SK-N-SH (cell line): ENCODE measurements at regions not wholly inside any gene's neighbourhood (a gene's known extent, or its start where the extent isn't known, plus 50 kb on each side); places are given as distances from the start of the nearest gene placed in this dataset.

Experiments
- EP300 ChIP-seq, 2 experiments: IDR thresholded peaks; 2 replicates each; pipeline versions ENCODE4 v1.4.0 to v1.6.1; 2012; ENCODE audit warnings: borderline replicate concordance in 1 of 2, low read depth in 1 of 2, low read length in 1 of 2
- GABPA ChIP-seq: IDR thresholded peaks from 2 replicates; pipeline ENCODE4 v1.4.0; 2012; ENCODE audit warnings: low read depth, mild to moderate bottlenecking
- GATA2 ChIP-seq: sonication (generic); formaldehyde crosslinking; IDR thresholded peaks from 2 replicates; pipeline ENCODE4 v1.5.0; 2020; ENCODE audit warnings: mild to moderate bottlenecking, missing genetic modification reagents
- POLR2AphosphoS5 ChIP-seq: IDR thresholded peaks from 2 replicates; pipeline ENCODE4 v1.6.1; 2012; ENCODE audit warnings: low read depth, low read length
- RAD21 ChIP-seq: IDR thresholded peaks from 2 replicates; pipeline ENCODE4 v1.6.1; 2012; ENCODE audit warnings: mild to moderate bottlenecking, low read length
- RCOR1 ChIP-seq: fragments of 150-350 bp; IDR thresholded peaks from 2 replicates; pipeline ENCODE4 v1.6.1; 2017; ENCODE audit warnings: antibody characterized with exemption, low read length
- TF ChIP-seq, protein P1 (sequence below): fragments of 200-600 bp; sonication (generic); IDR thresholded peaks from 2 replicates; pipeline ENCODE4 v1.6.1; 2017; ENCODE audit warnings: antibody characterized with exemption, mild to moderate bottlenecking, moderate library complexity
- TF ChIP-seq, protein P2 (sequence below): IDR thresholded peaks from 2 replicates; pipeline ENCODE4 v1.6.1; 2012; ENCODE audit warnings: mild to moderate bottlenecking, low read depth, low read length, moderate library complexity
- TF ChIP-seq, protein P3 (sequence below): fragments of 150-350 bp; IDR thresholded peaks from 2 replicates; pipeline ENCODE4 v1.6.1; 2017; ENCODE audit warnings: antibody characterized with exemption, low read length, low read depth, borderline replicate concordance
- TF ChIP-seq, protein P4 (sequence below): IDR thresholded peaks from 2 replicates; pipeline ENCODE4 v1.4.0; 2012; ENCODE audit warnings: low read depth, borderline replicate concordance

DNA sequence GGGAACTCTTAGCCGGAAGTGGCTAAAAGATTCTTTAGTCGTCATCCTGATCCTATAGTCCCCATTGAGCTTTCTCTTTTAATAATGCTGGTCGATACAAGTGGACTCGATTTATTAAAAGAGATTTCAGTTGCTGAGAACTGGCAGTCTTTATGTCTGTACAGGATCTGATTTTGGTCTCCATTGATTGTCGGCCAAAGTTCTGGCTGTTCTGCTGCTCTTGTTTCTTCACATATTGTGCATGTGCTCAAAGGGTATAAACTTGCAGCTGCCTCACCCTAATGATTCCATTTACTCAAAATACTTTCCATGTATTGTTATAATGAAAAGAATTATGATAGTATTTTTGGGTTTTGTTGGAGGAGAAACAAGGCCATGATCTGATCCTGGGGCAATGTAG lies 100.7 kb upstream of the CTTNBP2 start:
- TF ChIP-seq, protein P1, sequence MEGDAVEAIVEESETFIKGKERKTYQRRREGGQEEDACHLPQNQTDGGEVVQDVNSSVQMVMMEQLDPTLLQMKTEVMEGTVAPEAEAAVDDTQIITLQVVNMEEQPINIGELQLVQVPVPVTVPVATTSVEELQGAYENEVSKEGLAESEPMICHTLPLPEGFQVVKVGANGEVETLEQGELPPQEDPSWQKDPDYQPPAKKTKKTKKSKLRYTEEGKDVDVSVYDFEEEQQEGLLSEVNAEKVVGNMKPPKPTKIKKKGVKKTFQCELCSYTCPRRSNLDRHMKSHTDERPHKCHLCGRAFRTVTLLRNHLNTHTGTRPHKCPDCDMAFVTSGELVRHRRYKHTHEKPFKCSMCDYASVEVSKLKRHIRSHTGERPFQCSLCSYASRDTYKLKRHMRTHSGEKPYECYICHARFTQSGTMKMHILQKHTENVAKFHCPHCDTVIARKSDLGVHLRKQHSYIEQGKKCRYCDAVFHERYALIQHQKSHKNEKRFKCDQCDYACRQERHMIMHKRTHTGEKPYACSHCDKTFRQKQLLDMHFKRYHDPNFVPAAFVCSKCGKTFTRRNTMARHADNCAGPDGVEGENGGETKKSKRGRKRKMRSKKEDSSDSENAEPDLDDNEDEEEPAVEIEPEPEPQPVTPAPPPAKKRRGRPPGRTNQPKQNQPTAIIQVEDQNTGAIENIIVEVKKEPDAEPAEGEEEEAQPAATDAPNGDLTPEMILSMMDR, result no peak
- TF ChIP-seq, protein P2, sequence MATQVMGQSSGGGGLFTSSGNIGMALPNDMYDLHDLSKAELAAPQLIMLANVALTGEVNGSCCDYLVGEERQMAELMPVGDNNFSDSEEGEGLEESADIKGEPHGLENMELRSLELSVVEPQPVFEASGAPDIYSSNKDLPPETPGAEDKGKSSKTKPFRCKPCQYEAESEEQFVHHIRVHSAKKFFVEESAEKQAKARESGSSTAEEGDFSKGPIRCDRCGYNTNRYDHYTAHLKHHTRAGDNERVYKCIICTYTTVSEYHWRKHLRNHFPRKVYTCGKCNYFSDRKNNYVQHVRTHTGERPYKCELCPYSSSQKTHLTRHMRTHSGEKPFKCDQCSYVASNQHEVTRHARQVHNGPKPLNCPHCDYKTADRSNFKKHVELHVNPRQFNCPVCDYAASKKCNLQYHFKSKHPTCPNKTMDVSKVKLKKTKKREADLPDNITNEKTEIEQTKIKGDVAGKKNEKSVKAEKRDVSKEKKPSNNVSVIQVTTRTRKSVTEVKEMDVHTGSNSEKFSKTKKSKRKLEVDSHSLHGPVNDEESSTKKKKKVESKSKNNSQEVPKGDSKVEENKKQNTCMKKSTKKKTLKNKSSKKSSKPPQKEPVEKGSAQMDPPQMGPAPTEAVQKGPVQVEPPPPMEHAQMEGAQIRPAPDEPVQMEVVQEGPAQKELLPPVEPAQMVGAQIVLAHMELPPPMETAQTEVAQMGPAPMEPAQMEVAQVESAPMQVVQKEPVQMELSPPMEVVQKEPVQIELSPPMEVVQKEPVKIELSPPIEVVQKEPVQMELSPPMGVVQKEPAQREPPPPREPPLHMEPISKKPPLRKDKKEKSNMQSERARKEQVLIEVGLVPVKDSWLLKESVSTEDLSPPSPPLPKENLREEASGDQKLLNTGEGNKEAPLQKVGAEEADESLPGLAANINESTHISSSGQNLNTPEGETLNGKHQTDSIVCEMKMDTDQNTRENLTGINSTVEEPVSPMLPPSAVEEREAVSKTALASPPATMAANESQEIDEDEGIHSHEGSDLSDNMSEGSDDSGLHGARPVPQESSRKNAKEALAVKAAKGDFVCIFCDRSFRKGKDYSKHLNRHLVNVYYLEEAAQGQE, result no peak
- TF ChIP-seq POLR2AphosphoS5 (no peak), GABPA (no peak), RCOR1 (no peak), GATA2 (CRISPR knock-in tag) (no peak), EP300 (IDR thresholded peaks at IDR 0.05; ENCODE audit: borderline replicate concordance in 1 of 2, low read depth in 1 of 2, low read length in 1 of 2) (no peak), RAD21 (no peak)
- TF ChIP-seq, protein P3, sequence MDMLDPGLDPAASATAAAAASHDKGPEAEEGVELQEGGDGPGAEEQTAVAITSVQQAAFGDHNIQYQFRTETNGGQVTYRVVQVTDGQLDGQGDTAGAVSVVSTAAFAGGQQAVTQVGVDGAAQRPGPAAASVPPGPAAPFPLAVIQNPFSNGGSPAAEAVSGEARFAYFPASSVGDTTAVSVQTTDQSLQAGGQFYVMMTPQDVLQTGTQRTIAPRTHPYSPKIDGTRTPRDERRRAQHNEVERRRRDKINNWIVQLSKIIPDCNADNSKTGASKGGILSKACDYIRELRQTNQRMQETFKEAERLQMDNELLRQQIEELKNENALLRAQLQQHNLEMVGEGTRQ, result no peak
- TF ChIP-seq, protein P4, sequence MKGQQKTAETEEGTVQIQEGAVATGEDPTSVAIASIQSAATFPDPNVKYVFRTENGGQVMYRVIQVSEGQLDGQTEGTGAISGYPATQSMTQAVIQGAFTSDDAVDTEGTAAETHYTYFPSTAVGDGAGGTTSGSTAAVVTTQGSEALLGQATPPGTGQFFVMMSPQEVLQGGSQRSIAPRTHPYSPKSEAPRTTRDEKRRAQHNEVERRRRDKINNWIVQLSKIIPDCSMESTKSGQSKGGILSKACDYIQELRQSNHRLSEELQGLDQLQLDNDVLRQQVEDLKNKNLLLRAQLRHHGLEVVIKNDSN, result no peak
